HCT116 (cell line): ENCODE measurements at regions not wholly inside any gene's neighbourhood (a gene's known extent, or its start where the extent isn't known, plus 50 kb on each side); places are given as distances from the start of the nearest gene placed in this dataset.

ENCODE experiments used
- CEBPB ChIP-seq: IDR thresholded peaks from 2 replicates; pipeline ENCODE4 v1.6.1; 2012; ENCODE audit warnings: low read depth
- EZH2phosphoT487 ChIP-seq: fragments of 200-600 bp; IDR thresholded peaks from 2 replicates; pipeline ENCODE4 v1.6.1; 2018; ENCODE audit warnings: antibody characterized with exemption, borderline replicate concordance
- JUND ChIP-seq: IDR thresholded peaks from 2 replicates; pipeline ENCODE4 v1.6.1; 2012
- POLR2A ChIP-seq: IDR thresholded peaks from 2 replicates; pipeline ENCODE4 v1.7.0; 2011; ENCODE audit warnings: borderline replicate concordance; ENCODE audit not compliant: insufficient read depth, insufficient read length; ENCODE audit errors: extremely low read depth
- RAD21 ChIP-seq: IDR thresholded peaks from 2 replicates; pipeline ENCODE4 v1.6.1; 2012; ENCODE audit warnings: low read depth, mild to moderate bottlenecking
- SRF ChIP-seq: IDR thresholded peaks from 2 replicates; pipeline ENCODE4 v1.6.1; 2012; ENCODE audit warnings: low read depth
- YY1 ChIP-seq: IDR thresholded peaks from 2 replicates; pipeline ENCODE4 v1.6.1; 2011; ENCODE audit warnings: low read length, low read depth, moderate library complexity, mild to moderate bottlenecking; ENCODE audit not compliant: insufficient replicate concordance; ENCODE audit errors: extremely low read depth
- ZNF274 ChIP-seq: fragments of 200-500 bp; sonication (Bioruptor generic); IDR thresholded peaks from 2 replicates; pipeline ENCODE4 v1.6.1; 2014; ENCODE audit warnings: mild to moderate bottlenecking, low read depth, low read length, inconsistent platforms
- TF ChIP-seq, protein P1 (sequence below), 3 experiments: fragments of 200-600 bp in 1 of 3; sonication (generic) in 1 of 3; IDR thresholded peaks in 2 of 3; conservative IDR thresholded peaks in 1 of 3; 2 replicates each; pipeline ENCODE4 v1.5.1; 2012 to 2017; ENCODE audit warnings: low read depth in 2 of 3, low read length in 2 of 3, antibody characterized with exemption in 1 of 3, borderline replicate concordance in 1 of 3, control low read depth in 1 of 3, mild to moderate bottlenecking in 1 of 3, mixed read lengths in 1 of 3, mixed run types in 1 of 3, moderate library complexity in 1 of 3; ENCODE audit not compliant: insufficient read depth in 1 of 3
- TF ChIP-seq, protein P2 (sequence below): IDR thresholded peaks from 2 replicates; pipeline ENCODE4 v1.6.1; 2012
- TF ChIP-seq, protein P3 (sequence below): IDR thresholded peaks from 2 replicates; pipeline ENCODE4 v1.6.1; 2011; ENCODE audit warnings: mild to moderate bottlenecking, low read length, moderate library complexity; ENCODE audit not compliant: insufficient replicate concordance; ENCODE audit errors: extremely low read depth

DNA sequence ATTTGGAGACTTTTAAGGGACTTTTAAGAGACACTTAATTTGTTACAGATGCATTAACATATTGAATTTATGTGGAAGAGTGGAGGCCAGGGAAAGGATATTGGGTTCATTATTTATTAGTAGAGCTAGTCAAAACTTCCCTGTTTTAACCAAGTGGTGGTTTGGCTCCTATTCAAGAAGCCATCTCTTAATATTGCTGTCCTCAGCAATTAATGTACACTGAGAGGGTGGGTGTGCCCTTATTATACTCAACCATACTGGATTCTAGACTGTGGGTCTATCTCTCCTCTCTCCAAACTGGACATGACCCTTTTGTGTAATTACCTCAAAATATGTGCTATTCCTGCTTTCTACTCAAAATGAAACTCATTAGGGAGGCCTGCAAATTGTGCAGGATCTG lies 398.7 kb upstream of the DDHD1 start:
- TF ChIP-seq, protein P1, sequence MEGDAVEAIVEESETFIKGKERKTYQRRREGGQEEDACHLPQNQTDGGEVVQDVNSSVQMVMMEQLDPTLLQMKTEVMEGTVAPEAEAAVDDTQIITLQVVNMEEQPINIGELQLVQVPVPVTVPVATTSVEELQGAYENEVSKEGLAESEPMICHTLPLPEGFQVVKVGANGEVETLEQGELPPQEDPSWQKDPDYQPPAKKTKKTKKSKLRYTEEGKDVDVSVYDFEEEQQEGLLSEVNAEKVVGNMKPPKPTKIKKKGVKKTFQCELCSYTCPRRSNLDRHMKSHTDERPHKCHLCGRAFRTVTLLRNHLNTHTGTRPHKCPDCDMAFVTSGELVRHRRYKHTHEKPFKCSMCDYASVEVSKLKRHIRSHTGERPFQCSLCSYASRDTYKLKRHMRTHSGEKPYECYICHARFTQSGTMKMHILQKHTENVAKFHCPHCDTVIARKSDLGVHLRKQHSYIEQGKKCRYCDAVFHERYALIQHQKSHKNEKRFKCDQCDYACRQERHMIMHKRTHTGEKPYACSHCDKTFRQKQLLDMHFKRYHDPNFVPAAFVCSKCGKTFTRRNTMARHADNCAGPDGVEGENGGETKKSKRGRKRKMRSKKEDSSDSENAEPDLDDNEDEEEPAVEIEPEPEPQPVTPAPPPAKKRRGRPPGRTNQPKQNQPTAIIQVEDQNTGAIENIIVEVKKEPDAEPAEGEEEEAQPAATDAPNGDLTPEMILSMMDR (IDR thresholded peaks at IDR 0.05 in 2 of 3, conservative IDR thresholded peaks at IDR 0.05 in 1 of 3; ENCODE audit: borderline replicate concordance in 1 of 3, insufficient read depth in 1 of 3, low read depth in 2 of 3, low read length in 2 of 3) = no peak
- TF ChIP-seq POLR2A (no peak), SRF (no peak), ZNF274 (no peak), RAD21 (no peak), JUND (no peak), YY1 (no peak), CEBPB (no peak), EZH2phosphoT487 (no peak)
- TF ChIP-seq, protein P2, sequence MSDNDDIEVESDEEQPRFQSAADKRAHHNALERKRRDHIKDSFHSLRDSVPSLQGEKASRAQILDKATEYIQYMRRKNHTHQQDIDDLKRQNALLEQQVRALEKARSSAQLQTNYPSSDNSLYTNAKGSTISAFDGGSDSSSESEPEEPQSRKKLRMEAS = no peak
- TF ChIP-seq, protein P3, sequence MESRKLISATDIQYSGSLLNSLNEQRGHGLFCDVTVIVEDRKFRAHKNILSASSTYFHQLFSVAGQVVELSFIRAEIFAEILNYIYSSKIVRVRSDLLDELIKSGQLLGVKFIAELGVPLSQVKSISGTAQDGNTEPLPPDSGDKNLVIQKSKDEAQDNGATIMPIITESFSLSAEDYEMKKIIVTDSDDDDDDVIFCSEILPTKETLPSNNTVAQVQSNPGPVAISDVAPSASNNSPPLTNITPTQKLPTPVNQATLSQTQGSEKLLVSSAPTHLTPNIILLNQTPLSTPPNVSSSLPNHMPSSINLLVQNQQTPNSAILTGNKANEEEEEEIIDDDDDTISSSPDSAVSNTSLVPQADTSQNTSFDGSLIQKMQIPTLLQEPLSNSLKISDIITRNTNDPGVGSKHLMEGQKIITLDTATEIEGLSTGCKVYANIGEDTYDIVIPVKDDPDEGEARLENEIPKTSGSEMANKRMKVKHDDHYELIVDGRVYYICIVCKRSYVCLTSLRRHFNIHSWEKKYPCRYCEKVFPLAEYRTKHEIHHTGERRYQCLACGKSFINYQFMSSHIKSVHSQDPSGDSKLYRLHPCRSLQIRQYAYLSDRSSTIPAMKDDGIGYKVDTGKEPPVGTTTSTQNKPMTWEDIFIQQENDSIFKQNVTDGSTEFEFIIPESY = no peak
